Neural cell (in vitro differentiated cells): ENCODE measurements at regions not wholly inside any gene's neighbourhood (a gene's known extent, or its start where the extent isn't known, plus 50 kb on each side); places are given as distances from the start of the nearest gene placed in this dataset.

Source experiments
- EP300 ChIP-seq: fragments of 450-650 bp; conservative IDR thresholded peaks from 2 replicates; pipeline ENCODE4 v1.6.1; 2014; ENCODE audit warnings: antibody characterized with exemption, mild to moderate bottlenecking, moderate library complexity; ENCODE audit not compliant: poor library complexity, severe bottlenecking
- EZH2 ChIP-seq: fragments of 200-600, 300-800 bp; shearing (Covaris generic), sonication (generic); IDR thresholded peaks from 2 replicates; pipeline ENCODE4 v1.6.1; 2014; ENCODE audit warnings: antibody characterized with exemption, low read length, borderline replicate concordance, mild to moderate bottlenecking; ENCODE audit not compliant: insufficient read depth, poor library complexity, severe bottlenecking
- MXI1 ChIP-seq: fragments of 450-650 bp; conservative IDR thresholded peaks from 2 replicates; pipeline ENCODE4 v1.6.1; 2014; ENCODE audit warnings: antibody characterized with exemption, mild to moderate bottlenecking; ENCODE audit not compliant: poor library complexity, severe bottlenecking
- POLR2AphosphoS5 ChIP-seq: IDR thresholded peaks from 2 replicates; pipeline ENCODE4 v1.6.1; 2012
- RAD21 ChIP-seq: fragments of 450-650 bp; conservative IDR thresholded peaks from 2 replicates; pipeline ENCODE4 v1.6.1; 2014; ENCODE audit warnings: antibody characterized with exemption, mild to moderate bottlenecking, moderate library complexity
- TAF1 ChIP-seq: IDR thresholded peaks from 2 replicates; pipeline ENCODE4 v1.6.1; 2012; ENCODE audit warnings: low read depth
- TF ChIP-seq, protein P1 (sequence below): fragments of 450-650 bp; IDR thresholded peaks from 2 replicates; pipeline ENCODE4 v1.5.1; 2014; ENCODE audit warnings: antibody characterized with exemption, mild to moderate bottlenecking, moderate library complexity; ENCODE audit not compliant: poor library complexity, severe bottlenecking
- TF ChIP-seq, protein P2 (sequence below): IDR thresholded peaks from 2 replicates; pipeline ENCODE4 v1.6.1; 2012; ENCODE audit warnings: borderline replicate concordance

DNA sequence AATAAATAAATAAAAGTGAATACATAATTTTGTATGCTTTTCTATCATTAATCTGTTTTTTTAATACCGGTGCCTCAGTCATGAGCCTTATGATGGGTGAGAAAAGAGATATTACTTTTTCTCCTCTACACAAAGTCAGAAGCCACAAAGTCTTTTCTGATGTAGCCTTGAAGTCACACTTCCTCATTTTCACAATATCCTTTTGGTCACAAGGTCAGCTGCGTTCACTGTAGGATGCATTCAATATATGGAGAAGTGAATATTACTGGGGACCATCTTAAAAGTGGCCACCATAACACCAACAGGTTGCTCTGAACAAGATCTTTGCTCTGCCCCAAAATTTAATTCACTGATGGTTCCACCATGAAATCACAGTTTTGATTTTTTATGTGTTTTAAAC is 83.3 kb upstream of the TNR start:
- TF ChIP-seq, protein P1, sequence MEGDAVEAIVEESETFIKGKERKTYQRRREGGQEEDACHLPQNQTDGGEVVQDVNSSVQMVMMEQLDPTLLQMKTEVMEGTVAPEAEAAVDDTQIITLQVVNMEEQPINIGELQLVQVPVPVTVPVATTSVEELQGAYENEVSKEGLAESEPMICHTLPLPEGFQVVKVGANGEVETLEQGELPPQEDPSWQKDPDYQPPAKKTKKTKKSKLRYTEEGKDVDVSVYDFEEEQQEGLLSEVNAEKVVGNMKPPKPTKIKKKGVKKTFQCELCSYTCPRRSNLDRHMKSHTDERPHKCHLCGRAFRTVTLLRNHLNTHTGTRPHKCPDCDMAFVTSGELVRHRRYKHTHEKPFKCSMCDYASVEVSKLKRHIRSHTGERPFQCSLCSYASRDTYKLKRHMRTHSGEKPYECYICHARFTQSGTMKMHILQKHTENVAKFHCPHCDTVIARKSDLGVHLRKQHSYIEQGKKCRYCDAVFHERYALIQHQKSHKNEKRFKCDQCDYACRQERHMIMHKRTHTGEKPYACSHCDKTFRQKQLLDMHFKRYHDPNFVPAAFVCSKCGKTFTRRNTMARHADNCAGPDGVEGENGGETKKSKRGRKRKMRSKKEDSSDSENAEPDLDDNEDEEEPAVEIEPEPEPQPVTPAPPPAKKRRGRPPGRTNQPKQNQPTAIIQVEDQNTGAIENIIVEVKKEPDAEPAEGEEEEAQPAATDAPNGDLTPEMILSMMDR: no peak
- TF ChIP-seq EZH2 (no peak), EP300 (no peak), MXI1 (no peak), POLR2AphosphoS5 (no peak), RAD21 (no peak), TAF1 (no peak)
- TF ChIP-seq, protein P2, sequence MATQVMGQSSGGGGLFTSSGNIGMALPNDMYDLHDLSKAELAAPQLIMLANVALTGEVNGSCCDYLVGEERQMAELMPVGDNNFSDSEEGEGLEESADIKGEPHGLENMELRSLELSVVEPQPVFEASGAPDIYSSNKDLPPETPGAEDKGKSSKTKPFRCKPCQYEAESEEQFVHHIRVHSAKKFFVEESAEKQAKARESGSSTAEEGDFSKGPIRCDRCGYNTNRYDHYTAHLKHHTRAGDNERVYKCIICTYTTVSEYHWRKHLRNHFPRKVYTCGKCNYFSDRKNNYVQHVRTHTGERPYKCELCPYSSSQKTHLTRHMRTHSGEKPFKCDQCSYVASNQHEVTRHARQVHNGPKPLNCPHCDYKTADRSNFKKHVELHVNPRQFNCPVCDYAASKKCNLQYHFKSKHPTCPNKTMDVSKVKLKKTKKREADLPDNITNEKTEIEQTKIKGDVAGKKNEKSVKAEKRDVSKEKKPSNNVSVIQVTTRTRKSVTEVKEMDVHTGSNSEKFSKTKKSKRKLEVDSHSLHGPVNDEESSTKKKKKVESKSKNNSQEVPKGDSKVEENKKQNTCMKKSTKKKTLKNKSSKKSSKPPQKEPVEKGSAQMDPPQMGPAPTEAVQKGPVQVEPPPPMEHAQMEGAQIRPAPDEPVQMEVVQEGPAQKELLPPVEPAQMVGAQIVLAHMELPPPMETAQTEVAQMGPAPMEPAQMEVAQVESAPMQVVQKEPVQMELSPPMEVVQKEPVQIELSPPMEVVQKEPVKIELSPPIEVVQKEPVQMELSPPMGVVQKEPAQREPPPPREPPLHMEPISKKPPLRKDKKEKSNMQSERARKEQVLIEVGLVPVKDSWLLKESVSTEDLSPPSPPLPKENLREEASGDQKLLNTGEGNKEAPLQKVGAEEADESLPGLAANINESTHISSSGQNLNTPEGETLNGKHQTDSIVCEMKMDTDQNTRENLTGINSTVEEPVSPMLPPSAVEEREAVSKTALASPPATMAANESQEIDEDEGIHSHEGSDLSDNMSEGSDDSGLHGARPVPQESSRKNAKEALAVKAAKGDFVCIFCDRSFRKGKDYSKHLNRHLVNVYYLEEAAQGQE: no peak
